Peyer's patch (tissue), 4 donors: ENCODE measurements at regions not wholly inside any gene's neighbourhood (a gene's known extent, or its start where the extent isn't known, plus 50 kb on each side); places are given as distances from the start of the nearest gene placed in this dataset.

ENCODE experiments used
- POLR2A ChIP-seq, 2 donors: fragments of 450-650 bp; IDR thresholded peaks; one replicate each; pipeline ENCODE4 v1.5.1; 2017; ENCODE audit warnings: antibody characterized with exemption in 2 of 2, mild to moderate bottlenecking in 2 of 2, moderate library complexity in 2 of 2
- TF ChIP-seq, protein P1 (sequence below), 6 experiments: fragments of 450-650 bp in 4 of 6; fragments of 200-600 bp in 2 of 6; sonication (generic) in 1 of 6; IDR thresholded peaks; one replicate each; pipeline ENCODE4 v1.5.1; 2017 to 2019; ENCODE audit warnings: antibody characterized with exemption in 6 of 6, mild to moderate bottlenecking in 3 of 6, moderate library complexity in 1 of 6

DNA sequence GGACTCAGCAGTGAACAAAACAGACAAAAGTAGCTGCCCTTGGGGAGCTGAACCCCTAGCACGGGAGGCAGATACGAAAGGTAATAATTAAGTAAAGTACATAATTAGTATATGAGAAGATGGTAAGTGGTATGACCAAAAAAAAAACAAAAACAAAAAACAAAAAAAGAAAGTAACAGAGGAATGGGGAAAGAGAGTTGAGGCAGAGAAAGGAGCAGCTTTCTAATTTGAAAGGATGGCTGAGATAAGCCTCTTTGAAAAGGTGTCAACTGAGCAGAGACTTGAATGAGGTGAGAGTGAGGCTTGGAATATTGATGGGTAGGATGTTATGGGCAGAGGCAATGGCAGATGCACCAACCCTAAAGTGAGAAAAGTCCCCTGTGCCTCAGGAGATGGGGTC lies 69.7 kb downstream of the CARTPT start:
- TF ChIP-seq, protein P1, sequence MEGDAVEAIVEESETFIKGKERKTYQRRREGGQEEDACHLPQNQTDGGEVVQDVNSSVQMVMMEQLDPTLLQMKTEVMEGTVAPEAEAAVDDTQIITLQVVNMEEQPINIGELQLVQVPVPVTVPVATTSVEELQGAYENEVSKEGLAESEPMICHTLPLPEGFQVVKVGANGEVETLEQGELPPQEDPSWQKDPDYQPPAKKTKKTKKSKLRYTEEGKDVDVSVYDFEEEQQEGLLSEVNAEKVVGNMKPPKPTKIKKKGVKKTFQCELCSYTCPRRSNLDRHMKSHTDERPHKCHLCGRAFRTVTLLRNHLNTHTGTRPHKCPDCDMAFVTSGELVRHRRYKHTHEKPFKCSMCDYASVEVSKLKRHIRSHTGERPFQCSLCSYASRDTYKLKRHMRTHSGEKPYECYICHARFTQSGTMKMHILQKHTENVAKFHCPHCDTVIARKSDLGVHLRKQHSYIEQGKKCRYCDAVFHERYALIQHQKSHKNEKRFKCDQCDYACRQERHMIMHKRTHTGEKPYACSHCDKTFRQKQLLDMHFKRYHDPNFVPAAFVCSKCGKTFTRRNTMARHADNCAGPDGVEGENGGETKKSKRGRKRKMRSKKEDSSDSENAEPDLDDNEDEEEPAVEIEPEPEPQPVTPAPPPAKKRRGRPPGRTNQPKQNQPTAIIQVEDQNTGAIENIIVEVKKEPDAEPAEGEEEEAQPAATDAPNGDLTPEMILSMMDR (IDR thresholded peaks at IDR 0.05): no peak
- no peak for TF ChIP-seq POLR2A (IDR thresholded peaks at IDR 0.05)
